SK-N-SH treated with all-trans-retinoic acid at 6 μM for 48 hours (cell line): ENCODE measurements at regions not wholly inside any gene's neighbourhood (a gene's known extent, or its start where the extent isn't known, plus 50 kb on each side); places are given as distances from the start of the nearest gene placed in this dataset.
A peak's percentile ranks its signal among the peaks of the same experiment; 100 is the strongest.

Experiments
- ATAC-seq: fragments of 200-7000 bp; cut with Tn5 transposase; 3 replicates; pipeline ENCODE4 v1.9.1; 2020; ENCODE audit warnings: mild to moderate bottlenecking, moderate library complexity
- ARNTL ChIP-seq: fragments of 450-650 bp; formaldehyde crosslinking; IDR thresholded peaks from 2 replicates; pipeline ENCODE4 v1.5.0; 2020; ENCODE audit warnings: low read depth, mild to moderate bottlenecking, moderate library complexity, borderline replicate concordance
- BACH2 ChIP-seq: fragments of 250-450 bp; sonication (Bioruptor Pico); IDR thresholded peaks from 2 replicates; pipeline ENCODE4 v1.9.0; 2021; ENCODE audit warnings: mild to moderate bottlenecking, borderline replicate concordance
- CSDC2 ChIP-seq: fragments of 250-450 bp; sonication (Bioruptor Pico); IDR thresholded peaks from 2 replicates; pipeline ENCODE4 v1.5.0; 2020; ENCODE audit warnings: mild to moderate bottlenecking, moderate library complexity
- GLIS3 ChIP-seq: fragments of 250-450 bp; sonication (Bioruptor Pico); IDR thresholded peaks from 2 replicates; pipeline ENCODE4 v1.5.0; 2020; ENCODE audit warnings: mild to moderate bottlenecking, moderate library complexity
- ISL1 ChIP-seq: fragments of 250-450 bp; sonication (Bioruptor Pico); IDR thresholded peaks from 2 replicates; pipeline ENCODE4 v2.1.2; 2022; ENCODE audit warnings: mild to moderate bottlenecking, moderate library complexity
- OSR1 ChIP-seq: fragments of 250-450 bp; sonication (Bioruptor Pico); IDR thresholded peaks from 2 replicates; pipeline ENCODE4 v1.8.0; 2022; ENCODE audit warnings: moderate library complexity, mild to moderate bottlenecking, inconsistent platforms
- PPARA ChIP-seq: fragments of 250-450 bp; sonication (Bioruptor Pico); IDR thresholded peaks from 2 replicates; pipeline ENCODE4 v1.5.0; 2020; ENCODE audit warnings: mild to moderate bottlenecking, borderline replicate concordance
- RARB ChIP-seq: fragments of 250-450 bp; sonication (Bioruptor Pico); IDR thresholded peaks from 2 replicates; pipeline ENCODE4 v1.8.0; 2021; ENCODE audit warnings: mild to moderate bottlenecking, moderate library complexity
- SNAI2 ChIP-seq: fragments of 250-450 bp; sonication (Bioruptor Pico); IDR thresholded peaks from 2 replicates; pipeline ENCODE4 v1.5.0; 2020; ENCODE audit warnings: mild to moderate bottlenecking, moderate library complexity
- TCF4 ChIP-seq: fragments of 250-450 bp; sonication (Bioruptor Pico); IDR thresholded peaks from 2 replicates; pipeline ENCODE4 v1.8.0; 2021; ENCODE audit warnings: mild to moderate bottlenecking, moderate library complexity, borderline replicate concordance
- ZC3H10 ChIP-seq: fragments of 250-450 bp; sonication (Bioruptor Pico); IDR thresholded peaks from 2 replicates; pipeline ENCODE4 v1.5.1; 2021; ENCODE audit warnings: mild to moderate bottlenecking, moderate library complexity
- ZFP3 ChIP-seq: fragments of 250-450 bp; sonication (Bioruptor Pico); IDR thresholded peaks from 2 replicates; pipeline ENCODE4 v1.5.0; 2020; ENCODE audit warnings: mild to moderate bottlenecking, moderate library complexity
- ZFP30 ChIP-seq: fragments of 450-650 bp; formaldehyde crosslinking; IDR thresholded peaks from 2 replicates; pipeline ENCODE4 v1.5.0; 2022; ENCODE audit warnings: mild to moderate bottlenecking, moderate library complexity
- ZNF565 ChIP-seq: fragments of 450-650 bp; formaldehyde crosslinking; conservative IDR thresholded peaks from 2 replicates; pipeline ENCODE4 v1.5.0; 2020; ENCODE audit warnings: low read depth, mild to moderate bottlenecking, moderate library complexity
- ZNF8 ChIP-seq: fragments of 450-650 bp; formaldehyde crosslinking; IDR thresholded peaks from 2 replicates; pipeline ENCODE4 v1.5.0; 2020; ENCODE audit warnings: mild to moderate bottlenecking, moderate library complexity
- TF ChIP-seq, protein P1 (sequence below): fragments of 250-450 bp; sonication (Bioruptor Pico); IDR thresholded peaks from 2 replicates; pipeline ENCODE4 v1.5.0; 2020; ENCODE audit warnings: mild to moderate bottlenecking, moderate library complexity
- TF ChIP-seq, protein P2 (sequence below): fragments of 250-450 bp; sonication (Bioruptor Pico); IDR thresholded peaks from 2 replicates; pipeline ENCODE4 v1.5.1; 2021; ENCODE audit warnings: mild to moderate bottlenecking, moderate library complexity

DNA sequence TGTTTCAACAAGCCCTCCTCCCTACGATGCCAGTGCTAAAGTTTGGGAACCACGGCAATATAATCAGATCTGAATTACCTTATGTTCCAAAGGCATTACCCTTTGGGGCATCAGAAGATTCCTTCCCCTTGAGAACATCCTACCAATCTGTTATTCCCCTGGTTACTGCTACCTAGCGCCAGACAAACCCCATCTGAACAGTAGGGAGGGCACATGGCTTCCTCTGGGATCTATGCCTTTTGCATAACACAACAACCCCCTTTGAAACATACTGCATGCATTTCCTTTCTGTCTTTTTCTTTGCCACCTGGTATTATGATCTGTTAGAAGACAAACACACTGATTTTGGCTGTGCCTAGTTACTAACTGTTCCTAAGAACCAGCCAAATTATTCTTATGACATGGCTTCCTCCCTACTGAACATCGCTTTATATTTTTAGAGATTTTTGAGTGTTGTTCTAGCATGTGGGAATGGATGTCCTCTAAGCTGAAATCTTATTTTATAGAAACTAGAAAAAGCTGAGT lies 103.9 kb upstream of the DAPK1 start:
- TF ChIP-seq, protein P1, sequence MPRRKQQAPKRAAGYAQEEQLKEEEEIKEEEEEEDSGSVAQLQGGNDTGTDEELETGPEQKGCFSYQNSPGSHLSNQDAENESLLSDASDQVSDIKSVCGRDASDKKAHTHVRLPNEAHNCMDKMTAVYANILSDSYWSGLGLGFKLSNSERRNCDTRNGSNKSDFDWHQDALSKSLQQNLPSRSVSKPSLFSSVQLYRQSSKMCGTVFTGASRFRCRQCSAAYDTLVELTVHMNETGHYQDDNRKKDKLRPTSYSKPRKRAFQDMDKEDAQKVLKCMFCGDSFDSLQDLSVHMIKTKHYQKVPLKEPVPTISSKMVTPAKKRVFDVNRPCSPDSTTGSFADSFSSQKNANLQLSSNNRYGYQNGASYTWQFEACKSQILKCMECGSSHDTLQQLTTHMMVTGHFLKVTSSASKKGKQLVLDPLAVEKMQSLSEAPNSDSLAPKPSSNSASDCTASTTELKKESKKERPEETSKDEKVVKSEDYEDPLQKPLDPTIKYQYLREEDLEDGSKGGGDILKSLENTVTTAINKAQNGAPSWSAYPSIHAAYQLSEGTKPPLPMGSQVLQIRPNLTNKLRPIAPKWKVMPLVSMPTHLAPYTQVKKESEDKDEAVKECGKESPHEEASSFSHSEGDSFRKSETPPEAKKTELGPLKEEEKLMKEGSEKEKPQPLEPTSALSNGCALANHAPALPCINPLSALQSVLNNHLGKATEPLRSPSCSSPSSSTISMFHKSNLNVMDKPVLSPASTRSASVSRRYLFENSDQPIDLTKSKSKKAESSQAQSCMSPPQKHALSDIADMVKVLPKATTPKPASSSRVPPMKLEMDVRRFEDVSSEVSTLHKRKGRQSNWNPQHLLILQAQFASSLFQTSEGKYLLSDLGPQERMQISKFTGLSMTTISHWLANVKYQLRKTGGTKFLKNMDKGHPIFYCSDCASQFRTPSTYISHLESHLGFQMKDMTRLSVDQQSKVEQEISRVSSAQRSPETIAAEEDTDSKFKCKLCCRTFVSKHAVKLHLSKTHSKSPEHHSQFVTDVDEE (CRISPR knock-in tag), result no peak
- TF ChIP-seq, protein P2, sequence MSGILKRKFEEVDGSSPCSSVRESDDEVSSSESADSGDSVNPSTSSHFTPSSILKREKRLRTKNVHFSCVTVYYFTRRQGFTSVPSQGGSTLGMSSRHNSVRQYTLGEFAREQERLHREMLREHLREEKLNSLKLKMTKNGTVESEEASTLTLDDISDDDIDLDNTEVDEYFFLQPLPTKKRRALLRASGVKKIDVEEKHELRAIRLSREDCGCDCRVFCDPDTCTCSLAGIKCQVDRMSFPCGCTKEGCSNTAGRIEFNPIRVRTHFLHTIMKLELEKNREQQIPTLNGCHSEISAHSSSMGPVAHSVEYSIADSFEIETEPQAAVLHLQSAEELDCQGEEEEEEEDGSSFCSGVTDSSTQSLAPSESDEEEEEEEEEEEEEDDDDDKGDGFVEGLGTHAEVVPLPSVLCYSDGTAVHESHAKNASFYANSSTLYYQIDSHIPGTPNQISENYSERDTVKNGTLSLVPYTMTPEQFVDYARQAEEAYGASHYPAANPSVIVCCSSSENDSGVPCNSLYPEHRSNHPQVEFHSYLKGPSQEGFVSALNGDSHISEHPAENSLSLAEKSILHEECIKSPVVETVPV (CRISPR knock-in tag), result no peak
- TF ChIP-seq, all 23 proteins: peak for 0
- ATAC-seq, result no peak

DNA sequence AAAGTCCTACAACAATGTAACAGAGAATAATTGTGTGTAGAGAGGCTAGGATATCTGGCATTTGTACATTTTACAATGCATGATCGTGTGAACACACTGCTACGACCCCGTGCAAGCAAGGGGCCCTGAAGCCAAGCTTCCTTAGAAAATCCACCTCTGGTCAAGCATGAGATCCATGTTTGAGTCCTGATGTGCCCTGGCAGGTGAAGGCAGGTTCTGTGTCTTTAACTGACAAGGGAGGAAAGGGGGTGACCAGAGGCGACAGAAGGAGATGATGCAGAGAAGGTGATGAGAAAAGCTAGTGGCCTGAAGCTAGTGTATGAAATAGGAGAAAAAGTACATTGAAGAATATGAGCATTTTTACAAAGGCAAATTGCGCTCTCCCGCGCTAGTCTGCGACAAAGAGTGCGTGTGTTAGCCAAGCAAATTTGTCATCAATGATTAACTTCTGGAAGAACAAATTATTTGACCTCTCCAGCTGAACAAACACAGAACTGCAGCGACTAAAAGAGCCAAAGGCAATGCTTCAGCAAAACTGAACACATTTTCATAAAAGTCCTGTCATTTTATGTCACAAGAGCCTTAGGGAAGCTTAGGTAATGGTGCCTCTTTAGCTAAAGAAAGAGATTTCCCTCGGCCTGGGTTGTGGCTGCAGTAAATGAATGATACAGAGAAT lies 101.7 kb upstream of the DAPK1 start:
- TF ChIP-seq ZFP3 (CRISPR knock-in tag) (no peak), ZNF8 (CRISPR knock-in tag) (no peak), BACH2 (CRISPR knock-in tag) (no peak), ZNF565 (CRISPR knock-in tag) (no peak), RARB (CRISPR knock-in tag) (no peak)
- TF ChIP-seq, all 23 proteins: peak for 0
- ATAC-seq, result no peak

DNA sequence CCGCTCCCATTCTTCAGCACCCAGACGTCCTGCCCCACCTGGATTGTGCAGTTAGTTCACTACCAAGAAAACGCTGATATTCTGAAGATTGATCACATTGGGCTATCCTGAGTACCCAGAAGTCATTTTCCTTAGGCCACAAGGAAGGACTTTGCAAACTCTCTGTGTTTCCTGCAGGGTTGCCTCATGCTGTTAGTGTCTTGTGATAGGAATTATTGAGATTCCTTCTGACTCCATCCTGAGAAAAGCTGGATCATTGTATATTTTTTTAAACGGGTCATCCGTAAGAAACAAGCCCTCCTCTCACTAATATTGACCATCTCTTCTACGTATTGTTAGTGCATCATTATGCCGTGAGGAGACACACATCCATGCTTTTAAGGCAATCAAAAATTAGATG lies 96.0 kb upstream of the DAPK1 start:
- ATAC-seq, result no peak
- TF ChIP-seq ZC3H10 (CRISPR knock-in tag), result no peak
- TF ChIP-seq TCF4 (CRISPR knock-in tag), result no peak
- no peak for TF ChIP-seq SNAI2 (CRISPR knock-in tag)

DNA sequence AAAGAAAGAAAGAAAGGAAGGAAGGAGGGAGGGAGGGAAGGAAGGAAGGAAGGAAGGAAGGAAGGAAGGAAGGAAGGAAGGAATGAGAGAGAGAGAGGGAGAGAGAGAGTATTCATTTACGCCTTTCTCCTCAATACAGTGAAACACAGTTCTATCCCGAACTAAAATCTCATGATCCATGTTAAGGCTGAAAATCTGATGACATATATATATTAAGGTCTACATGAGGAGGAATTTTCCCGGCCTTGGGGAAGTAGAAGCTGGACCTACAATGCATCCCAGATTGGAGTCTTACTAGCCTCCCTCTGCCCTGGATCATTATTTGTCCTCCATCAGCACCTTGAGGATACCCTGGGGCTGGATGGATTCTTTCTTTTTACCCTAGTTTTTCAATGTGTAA lies 95.1 kb upstream of the DAPK1 start:
- ATAC-seq, result no peak

DNA sequence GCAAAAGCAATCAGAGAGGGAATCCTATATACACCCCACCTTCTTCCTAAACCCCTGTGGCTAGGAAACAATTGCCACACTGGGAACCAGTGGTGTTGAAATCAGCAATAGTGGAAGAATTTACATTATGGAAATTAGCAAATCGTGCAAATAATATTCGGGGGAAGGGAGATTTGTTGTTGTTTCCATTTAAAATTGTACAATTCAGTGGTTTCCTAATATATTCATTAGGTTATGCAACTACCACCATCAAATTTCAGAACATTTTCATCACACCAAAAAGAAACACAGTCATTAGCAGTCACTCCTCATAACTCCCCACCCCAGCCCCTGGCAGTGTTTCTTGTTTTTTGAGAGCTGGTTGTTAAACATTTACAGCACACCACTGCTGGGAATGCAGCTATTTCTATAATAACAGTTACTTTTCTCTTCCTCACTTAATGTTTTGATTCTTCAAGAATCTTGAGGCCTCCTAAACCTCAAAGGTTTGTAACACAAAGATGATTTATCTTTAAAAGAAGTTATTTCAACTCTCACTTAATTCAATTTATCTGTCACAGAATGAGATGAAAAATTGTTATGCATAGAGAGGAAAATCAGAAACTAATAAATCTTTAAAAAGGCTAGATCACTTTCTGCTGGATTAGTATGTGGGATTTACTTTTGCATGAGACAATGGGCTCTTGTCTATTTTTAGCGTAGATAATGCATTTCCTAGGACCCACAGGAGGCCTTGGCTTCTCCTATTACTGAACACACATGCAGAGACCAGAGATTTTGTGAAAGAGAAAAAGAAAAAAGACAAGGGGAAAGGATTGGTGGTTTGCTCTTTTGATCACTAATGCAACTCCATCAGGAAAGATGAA lies 91.8 kb upstream of the DAPK1 start:
- ATAC-seq, result no peak
- TF ChIP-seq GLIS3 (CRISPR knock-in tag) (no peak), ISL1 (CRISPR knock-in tag) (peak; percentile 90)

More for the DNA sequence above, 95.1 kb upstream of the DAPK1 start:
- TF ChIP-seq OSR1 (CRISPR knock-in tag) (no peak), ZNF565 (CRISPR knock-in tag) (no peak), ZNF8 (CRISPR knock-in tag) (no peak), GLIS3 (CRISPR knock-in tag) (no peak), ISL1 (CRISPR knock-in tag) (no peak), ZFP30 (CRISPR knock-in tag) (no peak), PPARA (no peak), BACH2 (CRISPR knock-in tag) (no peak), CSDC2 (no peak), ARNTL (CRISPR knock-in tag) (no peak), RARB (CRISPR knock-in tag) (no peak)
- TF ChIP-seq, protein P2 (CRISPR knock-in tag), result no peak
